Dermis blood vessel endothelial cell (primary cell): ENCODE measurements at regions not wholly inside any gene's neighbourhood (a gene's known extent, or its start where the extent isn't known, plus 50 kb on each side); places are given as distances from the start of the nearest gene placed in this dataset.
"Not testable (repeated sequence)": the region's sequence is repeated elsewhere in the genome, so short reads cannot be mapped to it uniquely, and the experiment has no call there.

ENCODE experiments used
- DNase-seq: peaks from one replicate; pipeline ENCODE4 v3.0.0; 2010

DNA sequence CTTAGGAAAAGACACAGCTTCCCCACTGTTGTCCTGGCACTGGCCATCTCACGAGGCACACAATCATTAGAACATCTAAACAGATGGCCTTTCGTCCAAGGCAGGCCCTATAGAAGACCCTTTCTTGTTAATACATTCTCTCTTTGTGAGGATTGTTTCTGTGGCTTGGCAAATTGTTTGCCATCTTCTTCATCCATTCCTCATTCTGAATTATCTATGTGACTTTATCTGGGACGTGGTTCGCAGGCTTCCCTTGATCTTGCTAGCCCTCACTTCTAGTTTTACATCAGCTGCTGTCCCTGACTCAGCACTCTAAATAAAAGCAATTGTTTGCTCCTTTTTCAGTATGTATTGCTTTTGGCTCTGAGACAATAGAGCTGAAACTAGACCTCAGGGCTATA, 101.1 kb upstream of the ZC3H11B start:
- no peak for DNase-seq

DNA sequence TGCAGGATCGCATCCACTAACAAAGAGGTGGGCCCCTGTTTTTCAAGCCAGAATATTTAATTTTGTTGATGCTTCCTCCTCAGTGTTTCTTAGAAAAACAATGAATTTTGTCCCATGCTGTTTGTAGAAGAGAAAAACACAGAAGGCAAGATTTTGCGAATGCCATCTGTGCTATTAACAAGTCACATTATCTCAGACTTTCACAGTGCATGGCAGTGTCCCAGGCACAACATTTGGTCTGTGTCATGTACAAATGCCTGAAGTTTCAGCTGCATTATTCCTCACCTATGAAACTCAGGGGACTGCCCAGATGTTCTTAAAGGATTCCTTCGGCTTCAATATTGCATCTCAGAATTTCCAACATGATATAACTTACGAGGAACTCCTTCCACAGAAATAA, 99.6 kb upstream of the ZC3H11B start:
- DNase-seq, result no peak

DNA sequence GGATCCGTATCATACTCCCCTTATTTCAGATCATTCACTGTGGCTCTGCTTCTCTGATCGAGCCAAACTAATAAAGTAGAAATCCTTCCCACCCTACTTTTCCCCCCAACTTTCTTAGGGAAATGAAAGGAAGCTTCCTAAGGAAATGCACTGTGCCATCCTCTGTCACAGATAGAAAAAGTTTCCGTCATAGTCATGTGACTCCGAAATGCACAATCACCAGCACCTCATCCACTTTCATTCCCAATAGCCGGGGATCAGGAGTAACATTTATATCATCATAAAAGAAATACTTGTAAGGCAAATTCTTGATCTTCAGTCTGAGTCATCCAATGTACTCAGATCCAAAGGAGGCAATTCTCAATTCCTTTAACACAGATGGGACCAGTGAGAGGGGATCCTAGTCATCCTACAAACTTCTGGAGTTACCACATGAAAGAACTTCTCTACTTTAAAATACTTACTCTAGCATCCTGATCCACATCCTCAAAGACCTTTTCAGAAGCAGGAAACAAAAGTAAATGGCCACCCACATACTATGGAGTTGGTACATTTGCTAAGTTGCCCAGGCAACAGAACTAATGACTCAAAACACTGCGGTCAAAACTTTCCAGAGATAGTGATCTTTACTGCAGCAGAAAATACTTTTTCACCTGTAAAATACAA, 97.8 kb upstream of the ZC3H11B start:
- no peak for DNase-seq

DNA sequence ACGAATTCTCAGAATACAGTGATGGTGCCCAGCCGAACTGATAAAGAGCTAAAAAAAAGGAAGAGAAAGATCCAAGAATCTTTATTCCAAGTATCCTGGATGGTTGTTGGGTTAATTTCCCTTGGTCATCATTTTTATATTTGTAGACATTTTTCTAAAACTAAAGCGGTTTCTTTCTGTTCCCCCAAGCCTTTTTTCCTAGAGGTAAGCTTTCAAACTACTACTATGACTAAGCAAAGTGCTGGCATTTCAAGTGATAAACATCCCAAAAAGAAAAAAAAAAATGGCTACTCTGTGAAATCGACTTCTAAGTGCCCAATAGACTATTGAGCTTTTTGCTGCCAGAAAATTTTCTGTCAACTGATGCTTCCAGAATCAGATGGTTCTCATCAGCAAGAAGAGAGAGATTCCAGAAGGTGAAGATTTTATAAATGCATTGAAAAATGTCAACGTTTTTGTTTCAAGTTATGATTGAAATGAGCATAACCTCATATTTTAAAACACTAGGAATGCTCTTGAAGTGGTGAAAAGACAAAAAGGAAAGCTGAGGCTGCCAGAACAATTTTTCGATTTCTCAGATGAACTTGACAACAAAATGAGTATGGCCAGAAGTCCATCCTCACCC, 96.1 kb upstream of the ZC3H11B start:
- no peak for DNase-seq

DNA sequence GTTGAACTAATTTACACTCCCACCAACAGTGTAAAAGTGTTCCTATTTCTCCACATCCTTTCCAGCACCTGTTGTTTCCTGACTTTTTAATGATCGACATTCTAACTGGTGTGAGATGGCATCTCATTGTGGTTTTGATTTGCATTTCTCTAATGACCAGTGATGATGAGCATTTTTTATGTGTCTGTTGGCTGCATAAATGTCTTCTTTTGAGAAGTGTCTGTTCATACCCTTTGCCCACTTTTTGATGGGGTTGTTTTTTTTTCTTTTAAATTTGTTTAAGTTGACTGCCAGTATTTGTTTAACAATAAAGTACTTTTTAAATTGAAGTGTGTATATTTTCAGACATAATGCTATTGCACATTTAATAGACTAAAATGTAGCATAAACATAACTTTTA, 95.0 kb upstream of the ZC3H11B start:
- DNase-seq, result not testable (repeated sequence)

- DNase-seq, result not testable (repeated sequence)
Observed at GRCh38 chr1:219704331-219704730, 91.4 kb upstream of the ZC3H11B start.

GRCh38 chr1:219703368-219703639, 90.4 kb upstream of the ZC3H11B start:
- DNase-seq, result no peak

- no peak for DNase-seq
Observed at GRCh38 chr1:219701476-219701875, 88.6 kb upstream of the ZC3H11B start.

GRCh38 chr1:219699870-219700269, 87.0 kb upstream of the ZC3H11B start:
- no peak for DNase-seq

DNA sequence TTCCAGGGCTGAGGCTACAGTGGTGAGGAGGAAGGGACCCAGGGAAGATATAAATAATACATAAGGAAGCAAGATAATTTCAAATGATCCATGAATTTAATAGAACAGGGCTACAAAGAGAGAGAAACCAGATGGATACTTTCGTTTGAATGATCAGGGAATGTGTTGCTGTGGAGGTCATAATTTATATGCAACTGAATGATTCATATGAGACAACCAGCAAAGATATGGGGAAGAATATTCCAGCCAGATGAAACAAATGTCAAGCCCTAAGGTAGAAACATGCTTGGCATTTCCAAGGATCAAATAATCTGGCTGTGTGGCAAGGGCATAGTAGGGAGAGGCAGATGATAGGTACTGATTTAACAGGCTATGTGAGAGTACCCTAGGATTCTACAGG, 84.8 kb upstream of the ZC3H11B start:
- DNase-seq, result no peak

GRCh38 chr1:219692981-219693380, 80.1 kb upstream of the ZC3H11B start:
- DNase-seq, result no peak

- DNase-seq, result no peak
Observed at GRCh38 chr1:219689774-219690173, 76.9 kb upstream of the ZC3H11B start.

GRCh38 chr1:219687779-219688178, 74.9 kb upstream of the ZC3H11B start:
- no peak for DNase-seq

DNA sequence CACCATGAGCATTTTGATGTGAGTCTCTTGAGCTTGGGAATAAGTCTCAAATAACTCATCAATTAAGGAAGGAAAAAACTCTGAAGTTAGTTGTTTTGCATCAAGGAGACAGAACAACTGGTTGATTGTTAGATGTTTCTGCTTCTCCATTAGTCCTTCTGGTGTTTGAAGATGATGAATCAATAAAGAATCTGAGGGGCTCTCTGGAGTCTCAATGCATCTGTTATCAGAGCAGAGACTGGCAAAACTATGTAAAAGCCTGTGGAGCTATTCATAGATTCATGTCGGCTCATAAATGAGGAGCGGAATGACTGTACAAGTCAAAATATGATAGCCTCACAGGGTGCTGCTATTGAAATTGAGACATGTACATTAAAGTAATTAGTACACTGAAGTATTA, 73.3 kb upstream of the ZC3H11B start:
- no peak for DNase-seq

DNA sequence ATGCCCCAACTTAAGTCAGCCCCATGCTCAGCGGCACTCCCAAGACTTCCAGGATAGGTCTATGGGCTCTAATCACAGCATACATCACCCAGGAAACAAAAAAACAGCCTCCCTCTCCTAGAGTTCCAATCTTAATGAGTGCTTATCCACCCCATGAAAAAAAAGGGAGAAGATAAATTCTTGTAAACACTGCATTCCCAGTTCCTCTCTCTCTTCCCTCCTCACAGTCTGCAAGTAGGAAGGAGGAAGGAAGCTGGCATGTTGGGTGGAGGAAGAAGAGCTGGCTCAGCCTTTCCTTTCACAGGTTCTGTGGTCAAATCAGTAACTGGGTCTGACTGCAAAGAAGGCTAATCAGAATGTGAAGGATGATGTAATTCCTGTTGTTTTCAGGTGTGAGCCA, 69.9 kb upstream of the ZC3H11B start:
- no peak for DNase-seq

GRCh38 chr1:219681876-219682275, 69.0 kb upstream of the ZC3H11B start:
- no peak for DNase-seq

DNA sequence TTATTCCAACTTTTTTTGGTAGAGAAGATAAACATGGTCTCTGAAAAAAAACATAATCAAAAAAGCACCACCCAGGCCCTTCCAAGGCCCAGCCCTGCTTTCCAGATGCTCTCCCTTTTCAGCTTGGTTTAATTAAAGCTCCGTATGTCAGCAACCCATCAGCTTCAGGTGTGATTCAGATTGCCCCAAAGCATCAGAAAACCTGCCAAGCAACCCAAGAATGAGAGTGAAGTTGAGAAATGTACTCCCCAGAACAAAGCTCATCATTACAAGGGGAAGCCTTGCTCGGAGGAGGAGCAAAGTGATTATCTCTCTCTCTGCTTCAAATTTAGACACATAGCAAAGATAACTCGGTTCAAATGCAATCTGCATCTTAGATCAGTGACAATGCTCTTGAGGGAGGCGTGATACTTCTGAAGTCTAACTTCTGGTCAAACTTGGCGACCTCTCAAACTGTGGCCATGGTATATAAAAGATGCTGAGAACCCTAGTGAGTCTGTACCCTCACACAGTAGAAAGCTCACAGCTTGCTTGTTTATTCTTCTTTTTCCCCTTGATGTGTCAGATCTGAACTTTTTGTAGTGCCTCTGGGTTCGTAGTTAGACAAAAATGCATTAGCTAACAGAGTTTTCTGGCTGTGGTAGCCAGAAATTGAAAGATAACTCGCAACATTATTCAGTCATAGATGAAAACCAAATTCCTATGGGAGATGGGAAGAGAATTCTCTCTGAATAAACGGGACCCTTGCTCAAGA, 63.3 kb upstream of the ZC3H11B start:
- no peak for DNase-seq

DNA sequence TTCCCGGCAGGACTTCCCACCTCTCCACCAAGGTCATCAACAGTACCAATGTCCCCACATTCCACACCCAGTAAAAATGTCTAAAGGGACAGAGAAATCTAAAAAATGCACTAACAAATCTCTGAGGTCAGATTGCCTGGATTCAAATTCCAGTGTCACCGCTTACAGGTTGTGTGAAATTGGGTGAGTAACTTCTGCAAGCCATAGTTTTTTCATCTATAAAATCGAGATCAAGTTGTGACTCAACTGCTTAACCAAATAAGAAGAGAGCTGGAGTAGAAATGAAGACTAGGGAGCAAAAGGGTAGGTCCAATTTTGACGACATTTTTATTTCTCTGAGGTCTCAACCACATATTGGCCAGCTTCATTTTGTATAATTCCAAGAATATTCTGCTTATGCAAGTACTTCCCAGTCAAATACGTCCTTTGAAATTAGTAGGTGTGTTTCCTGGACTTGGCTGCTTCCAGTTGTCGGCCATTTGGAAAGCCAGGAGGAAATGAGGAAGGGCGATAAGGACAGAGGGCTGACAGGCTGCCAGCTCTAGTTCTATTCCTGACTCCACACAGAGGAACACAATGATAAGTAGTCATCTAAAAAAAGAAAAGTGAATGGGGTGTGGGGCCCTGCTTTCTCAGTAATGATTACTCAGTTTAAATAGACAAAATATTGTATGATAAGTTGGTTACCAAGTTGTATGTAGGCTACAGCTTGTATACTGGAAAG, 57.7 kb upstream of the ZC3H11B start:
- DNase-seq, result no peak

DNA sequence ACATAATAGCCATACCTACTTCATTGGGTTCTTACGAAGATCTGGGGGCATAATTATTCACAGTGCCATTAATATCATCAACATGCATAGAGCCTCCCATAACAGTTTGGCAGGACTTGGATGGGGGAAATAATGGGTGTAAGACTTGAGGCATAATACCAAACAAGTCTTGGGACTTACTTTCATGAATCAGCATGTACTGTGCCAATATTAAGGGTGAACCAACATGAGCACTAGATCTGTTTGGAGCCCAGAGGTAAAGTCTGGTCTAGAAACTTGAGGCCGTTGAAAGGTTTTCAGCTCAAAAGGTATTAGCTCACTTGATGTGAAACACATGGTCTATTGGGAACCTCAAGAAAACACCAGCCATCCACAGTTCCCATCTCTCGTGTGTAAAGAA, 56.7 kb upstream of the ZC3H11B start:
- no peak for DNase-seq

DNA sequence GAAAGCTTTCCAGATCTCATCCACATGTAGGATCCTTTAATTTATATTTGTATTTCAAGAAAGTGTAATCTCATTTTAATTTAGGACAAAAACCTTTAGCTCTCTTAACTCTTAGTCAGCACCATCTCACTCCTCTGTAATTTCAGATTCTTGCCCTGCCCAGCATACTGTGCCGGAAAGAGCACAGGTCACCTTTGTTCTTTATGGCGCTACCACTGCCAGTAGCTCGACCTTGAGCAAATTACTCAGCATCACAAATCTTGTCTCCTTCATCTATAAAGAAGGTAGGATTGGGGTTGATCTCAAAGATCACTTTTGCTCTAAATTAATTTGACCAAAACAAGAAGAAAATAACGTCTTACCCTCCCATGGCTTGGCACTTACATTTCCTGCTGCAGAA, 56.1 kb upstream of the ZC3H11B start:
- no peak for DNase-seq

DNA sequence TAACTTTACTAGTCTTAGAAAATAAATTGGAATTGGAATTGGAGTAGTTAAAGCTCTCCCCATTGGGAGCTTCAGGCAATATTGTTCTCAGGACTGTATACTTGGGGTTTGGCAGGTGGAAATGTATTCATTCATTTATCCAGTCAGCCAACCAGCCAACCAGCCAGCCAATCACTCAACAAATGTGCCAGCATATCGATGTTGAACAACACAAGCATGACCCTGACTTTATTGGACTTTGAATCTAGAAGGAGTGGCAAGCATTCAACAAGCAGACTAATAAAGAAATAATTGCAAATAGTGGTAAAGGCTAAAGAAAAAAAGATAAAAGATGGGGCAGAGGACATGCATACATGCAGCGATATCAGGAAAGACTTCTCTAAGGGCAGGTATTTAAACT, 55.5 kb upstream of the ZC3H11B start:
- no peak for DNase-seq

GRCh38 chr1:219666242-219666641, 53.3 kb upstream of the ZC3H11B start:
- DNase-seq, result no peak

GRCh38 chr1:219665089-219665488, 52.2 kb upstream of the ZC3H11B start:
- DNase-seq, result no peak
